Body of pancreas (tissue), 4 donors: ENCODE measurements at regions not wholly inside any gene's neighbourhood (a gene's known extent, or its start where the extent isn't known, plus 50 kb on each side); places are given as distances from the start of the nearest gene placed in this dataset.

ENCODE experiments used
- POLR2A ChIP-seq, 3 donors: fragments of 450-650 bp; IDR thresholded peaks; one replicate each; pipeline ENCODE4 v1.6.1; 2016; ENCODE audit warnings: antibody characterized with exemption in 3 of 3, mild to moderate bottlenecking in 2 of 3
- TF ChIP-seq, protein P1 (sequence below), 7 experiments: fragments of 450-650 bp in 4 of 7; fragments of 200-600 bp in 3 of 7; sonication (generic) in 3 of 7; IDR thresholded peaks; one replicate each; pipeline ENCODE4 v1.5.1; 2016 to 2019; ENCODE audit warnings: antibody characterized with exemption in 7 of 7

DNA sequence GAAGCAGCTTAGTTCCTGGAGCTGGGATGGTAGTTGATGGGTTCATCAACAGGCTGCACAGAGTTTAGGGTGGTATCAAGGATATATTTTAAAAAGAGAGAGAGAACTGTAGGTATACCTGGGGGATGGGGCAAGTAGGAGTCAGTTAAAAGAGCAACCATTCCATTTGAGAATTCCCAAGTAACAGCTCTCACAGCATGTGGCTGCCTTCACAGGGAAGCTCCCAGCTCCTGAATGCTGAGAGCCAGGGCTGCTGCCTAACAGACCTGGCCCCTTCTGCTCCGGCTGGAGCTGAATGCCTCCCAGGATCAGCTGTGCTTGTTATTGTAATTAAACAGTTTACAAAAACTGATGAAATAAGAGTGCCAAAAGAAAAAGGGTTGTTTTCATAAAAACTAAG lies 58.8 kb upstream of the GPR26 start:
- TF ChIP-seq POLR2A (IDR thresholded peaks at IDR 0.05): no peak
- TF ChIP-seq, protein P1, sequence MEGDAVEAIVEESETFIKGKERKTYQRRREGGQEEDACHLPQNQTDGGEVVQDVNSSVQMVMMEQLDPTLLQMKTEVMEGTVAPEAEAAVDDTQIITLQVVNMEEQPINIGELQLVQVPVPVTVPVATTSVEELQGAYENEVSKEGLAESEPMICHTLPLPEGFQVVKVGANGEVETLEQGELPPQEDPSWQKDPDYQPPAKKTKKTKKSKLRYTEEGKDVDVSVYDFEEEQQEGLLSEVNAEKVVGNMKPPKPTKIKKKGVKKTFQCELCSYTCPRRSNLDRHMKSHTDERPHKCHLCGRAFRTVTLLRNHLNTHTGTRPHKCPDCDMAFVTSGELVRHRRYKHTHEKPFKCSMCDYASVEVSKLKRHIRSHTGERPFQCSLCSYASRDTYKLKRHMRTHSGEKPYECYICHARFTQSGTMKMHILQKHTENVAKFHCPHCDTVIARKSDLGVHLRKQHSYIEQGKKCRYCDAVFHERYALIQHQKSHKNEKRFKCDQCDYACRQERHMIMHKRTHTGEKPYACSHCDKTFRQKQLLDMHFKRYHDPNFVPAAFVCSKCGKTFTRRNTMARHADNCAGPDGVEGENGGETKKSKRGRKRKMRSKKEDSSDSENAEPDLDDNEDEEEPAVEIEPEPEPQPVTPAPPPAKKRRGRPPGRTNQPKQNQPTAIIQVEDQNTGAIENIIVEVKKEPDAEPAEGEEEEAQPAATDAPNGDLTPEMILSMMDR (IDR thresholded peaks at IDR 0.05): no peak
